Activated CD8-positive, alpha-beta memory T cell treated with anti-CD3 and anti-CD28 coated beads for 36 hours (primary cell): ENCODE measurements at regions not wholly inside any gene's neighbourhood (a gene's known extent, or its start where the extent isn't known, plus 50 kb on each side); places are given as distances from the start of the nearest gene placed in this dataset.
"Not testable (repeated sequence)": the region's sequence is repeated elsewhere in the genome, so short reads cannot be mapped to it uniquely, and the experiment has no call there.

Experiments used
- CTCF ChIA-PET: fragments of 350-600 bp; sonication (Branson Sonifier 250); formaldehyde crosslinking; loops from one replicate; lab custom pipeline; 2021; ENCODE audit warnings: antibody characterized with exemption; lab: Charles Lee
- POLR2A ChIA-PET: fragments of 350-600 bp; sonication (Branson Sonifier 250); formaldehyde crosslinking; loops from one replicate; lab custom pipeline; 2021; ENCODE audit warnings: antibody characterized with exemption; lab: Charles Lee

DNA sequence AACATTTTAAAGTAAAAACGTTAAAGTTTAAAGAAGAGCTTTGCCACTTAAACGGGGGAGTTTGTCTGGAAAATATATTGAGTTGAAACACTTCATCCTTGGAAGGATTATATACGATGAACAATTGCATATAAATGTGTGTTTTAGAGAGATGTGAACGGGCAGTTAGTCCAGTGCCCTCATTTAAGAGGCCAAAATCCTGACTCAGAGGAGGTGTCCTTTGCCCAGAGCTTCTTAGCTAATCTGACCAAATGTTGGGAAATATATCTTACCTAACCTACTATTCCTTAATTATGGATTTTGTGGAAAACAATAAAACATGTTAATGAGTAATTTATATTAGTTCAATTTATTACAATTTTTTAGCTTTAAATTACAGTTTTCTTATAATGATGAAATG, 327.2 kb upstream of the DIPK2B start:
- POLR2A ChIA-PET: no interaction called here
- CTCF ChIA-PET: no interaction called here

DNA sequence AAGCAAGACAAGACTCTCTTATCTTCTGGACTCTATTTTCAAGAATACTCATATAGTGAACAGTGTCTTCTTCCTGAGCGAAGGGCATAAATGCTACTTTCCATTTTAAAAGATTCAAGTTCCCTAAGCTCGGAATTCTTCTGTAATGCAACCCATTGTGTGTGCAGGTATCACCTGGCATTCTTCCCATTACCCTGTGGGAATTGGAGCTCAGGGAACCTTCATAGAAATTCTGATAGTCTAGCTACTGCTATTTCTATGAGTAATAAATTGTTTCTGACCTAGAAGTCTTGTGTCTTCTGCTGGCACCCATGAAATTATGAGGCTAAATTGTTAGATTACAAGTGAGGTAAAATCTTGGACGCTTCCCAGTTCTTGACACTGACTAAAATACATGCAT, 324.1 kb upstream of the DIPK2B start:
- CTCF ChIA-PET: no interaction called here

DNA sequence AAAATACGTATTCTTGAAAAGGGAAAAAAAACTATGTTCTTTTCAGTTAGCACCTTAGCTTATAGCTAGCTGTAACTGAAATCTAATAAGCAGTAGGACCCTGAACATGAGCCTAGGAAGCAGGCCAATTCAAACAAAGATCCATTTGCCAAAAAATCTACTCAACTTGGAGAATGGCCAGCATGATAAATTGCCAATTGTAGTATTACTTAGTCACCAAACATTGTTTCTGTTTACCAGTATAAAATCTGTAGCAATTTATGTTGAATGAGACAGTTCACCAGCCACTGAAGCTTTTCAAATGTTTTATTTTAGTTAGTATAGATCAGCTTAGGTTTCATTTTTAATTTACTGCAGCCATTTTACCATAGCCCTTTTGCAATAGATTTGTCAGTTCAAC, 323.6 kb upstream of the DIPK2B start:
- POLR2A ChIA-PET: no interaction called here
- CTCF ChIA-PET: no interaction called here

More for the DNA sequence above, 324.1 kb upstream of the DIPK2B start:
- POLR2A ChIA-PET: no interaction called here

DNA sequence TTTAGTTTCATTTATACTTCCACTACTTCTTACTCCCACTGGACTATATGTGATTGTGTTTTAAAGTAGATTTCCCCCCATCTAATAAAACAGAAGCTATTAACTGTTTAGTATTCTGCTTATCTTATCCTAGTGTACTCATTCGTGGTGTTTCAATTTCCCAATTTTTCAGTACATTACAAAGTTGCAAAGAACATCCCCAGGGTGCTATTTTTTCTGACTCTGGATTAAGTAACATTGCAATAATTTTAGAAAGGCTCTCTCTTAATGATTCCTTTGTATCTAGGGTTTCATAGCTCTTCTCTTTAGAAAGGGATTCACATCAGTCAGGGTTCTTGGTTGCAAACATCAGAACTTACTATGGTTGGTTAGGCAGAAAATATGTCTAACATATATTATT, 317.9 kb upstream of the DIPK2B start:
- CTCF ChIA-PET: no interaction called here
- POLR2A ChIA-PET: no interaction called here

- POLR2A ChIA-PET: no interaction called here
- CTCF ChIA-PET: no interaction called here
These were observed 316.7 kb upstream of the DIPK2B start for GRCh38 chrX:45517090-45517973.

- ChIA-PET POLR2A (no interaction called here), CTCF (interaction anchor here (0.6 to 1.0 kb wide), 2 partner anchors 24 to 893 kb away, joined by 3 read pairs; no protein-coding TSS in a partner anchor)
These were observed 314.9 kb upstream of the DIPK2B start for GRCh38 chrX:45515262-45516215.

- CTCF ChIA-PET: no interaction called here
- POLR2A ChIA-PET: no interaction called here
These were observed 312.4 kb upstream of the DIPK2B start for GRCh38 chrX:45513042-45513441.

DNA sequence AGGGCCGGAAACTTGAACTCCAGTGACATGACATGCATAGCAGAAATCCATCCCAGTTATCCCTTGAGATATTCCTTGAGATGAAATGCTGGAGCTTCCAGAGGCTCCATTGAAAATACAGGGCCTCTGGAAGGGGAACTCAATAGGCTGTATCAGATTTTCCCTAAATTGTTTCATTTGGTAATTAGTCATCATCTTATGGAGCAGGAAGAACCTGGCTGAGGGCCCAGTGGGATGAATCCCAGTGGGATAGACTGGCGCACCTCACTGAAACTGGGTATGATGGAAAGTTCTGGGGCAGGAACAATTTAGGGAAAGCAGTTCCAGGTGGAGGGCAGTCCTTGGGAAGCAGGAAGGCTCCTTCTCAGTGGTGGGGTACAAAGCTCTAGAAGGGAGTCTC, 307.8 kb upstream of the DIPK2B start:
- ChIA-PET POLR2A (no interaction called here), CTCF (no interaction called here)

DNA sequence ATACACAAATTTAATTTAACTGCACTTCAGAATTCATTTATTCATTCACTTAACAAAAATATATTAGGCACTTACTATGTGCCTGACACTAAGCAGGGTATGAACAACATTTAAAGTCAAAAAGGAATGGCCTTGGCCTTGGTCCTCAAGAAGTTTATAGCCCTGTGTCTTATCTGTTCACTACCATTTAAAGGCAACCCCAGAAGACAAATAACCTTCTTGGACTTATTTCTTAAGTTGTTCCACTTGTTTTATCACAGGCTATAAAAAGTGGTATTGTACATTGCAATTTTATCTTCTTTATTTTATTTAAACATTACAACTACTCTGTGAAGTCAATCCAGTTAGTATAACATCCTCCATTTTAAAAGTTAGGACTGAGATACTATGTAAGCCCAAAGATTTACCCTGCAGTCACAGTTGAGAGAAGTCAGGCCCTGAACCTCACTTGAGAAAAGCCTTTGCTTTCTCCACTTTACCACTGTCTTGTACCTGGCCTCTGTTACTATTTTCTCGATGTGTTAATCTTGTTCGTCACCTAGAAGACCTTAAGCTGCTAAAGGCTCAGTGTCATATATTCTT, 305.6 kb upstream of the DIPK2B start:
- CTCF ChIA-PET: no interaction called here
- POLR2A ChIA-PET: no interaction called here

- POLR2A ChIA-PET: no interaction called here
These were observed 304.5 kb upstream of the DIPK2B start for GRCh38 chrX:45505214-45505613.

DNA sequence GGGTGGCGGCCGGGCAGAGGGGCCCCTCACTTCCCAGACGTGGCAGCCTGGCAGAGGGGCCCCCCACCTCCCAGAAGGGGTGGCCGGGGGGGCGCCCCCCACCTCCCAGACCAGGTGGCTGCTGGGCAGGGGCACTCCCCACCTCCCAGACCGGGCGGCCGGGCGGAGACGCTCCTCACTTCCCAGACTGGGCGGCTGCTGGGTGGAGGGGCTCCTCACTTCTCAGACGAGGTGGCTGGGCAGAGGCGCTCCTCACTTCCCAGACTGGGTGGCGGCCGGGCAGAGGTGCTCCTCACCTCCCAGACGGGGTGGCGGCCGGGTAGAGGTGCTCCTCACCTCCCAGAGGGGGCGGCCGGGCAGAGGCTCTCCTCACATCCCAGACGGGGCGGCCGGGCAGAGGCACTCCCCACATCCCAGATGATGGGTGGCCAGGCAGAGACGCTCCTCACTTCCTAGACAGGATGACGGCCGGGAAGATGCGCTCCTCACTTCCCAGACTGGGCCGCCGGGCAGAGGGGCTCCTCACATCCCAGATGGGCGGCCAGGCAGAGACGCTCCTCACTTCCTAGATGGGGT, 303.2 kb upstream of the DIPK2B start:
- CTCF ChIA-PET, POLR2A ChIA-PET: not testable (repeated sequence)

More at GRCh38 chrX:45505214-45505613, 304.5 kb upstream of the DIPK2B start:
- CTCF ChIA-PET: no interaction called here

GRCh38 chrX:45502396-45502795, 301.7 kb upstream of the DIPK2B start:
- CTCF ChIA-PET: no interaction called here
- POLR2A ChIA-PET: no interaction called here

- POLR2A ChIA-PET: no interaction called here
- CTCF ChIA-PET: no interaction called here
These were observed 296.6 kb upstream of the DIPK2B start for GRCh38 chrX:45497290-45497689.

GRCh38 chrX:45485719-45486118, 285.0 kb upstream of the DIPK2B start:
- ChIA-PET CTCF (no interaction called here), POLR2A (no interaction called here)

- POLR2A ChIA-PET: no interaction called here
- CTCF ChIA-PET: no interaction called here
These were observed 279.3 kb upstream of the DIPK2B start for GRCh38 chrX:45479835-45480422.

DNA sequence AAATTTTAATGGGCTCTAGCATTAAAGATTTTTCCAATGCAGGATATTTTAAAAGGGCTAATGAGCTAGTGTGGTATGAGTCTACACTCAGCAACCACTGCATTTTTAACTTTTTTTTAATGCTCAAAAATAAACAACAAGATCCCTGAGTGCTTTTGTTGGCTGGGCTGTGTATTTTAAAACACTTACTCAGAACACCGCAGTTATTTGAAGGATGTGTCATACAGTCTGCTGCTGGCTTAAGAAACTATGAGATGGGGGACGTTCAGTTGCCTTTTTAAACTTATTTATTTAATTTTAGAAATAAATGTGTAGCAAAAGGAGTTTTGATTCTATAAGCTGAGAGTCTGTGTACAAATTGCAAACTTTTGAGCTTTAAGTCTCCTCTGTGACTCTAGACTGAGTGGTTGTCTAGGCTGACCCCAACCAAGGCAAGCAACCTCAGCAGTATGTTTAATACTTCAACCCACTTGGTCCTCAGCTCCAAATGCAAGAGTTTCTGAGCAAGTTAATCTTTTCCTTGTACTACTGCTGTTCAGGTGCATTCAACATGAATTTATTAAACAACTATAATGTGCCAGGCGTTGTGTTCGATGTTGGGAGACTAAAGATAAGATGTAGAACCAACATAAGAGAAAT, 278.6 kb upstream of the DIPK2B start:
- CTCF ChIA-PET: no interaction called here
- POLR2A ChIA-PET: no interaction called here

GRCh38 chrX:45472968-45473367, 272.3 kb upstream of the DIPK2B start:
- ChIA-PET CTCF (no interaction called here), POLR2A (no interaction called here)

GRCh38 chrX:45467537-45467936, 266.9 kb upstream of the DIPK2B start:
- CTCF ChIA-PET: not testable (repeated sequence)

DNA sequence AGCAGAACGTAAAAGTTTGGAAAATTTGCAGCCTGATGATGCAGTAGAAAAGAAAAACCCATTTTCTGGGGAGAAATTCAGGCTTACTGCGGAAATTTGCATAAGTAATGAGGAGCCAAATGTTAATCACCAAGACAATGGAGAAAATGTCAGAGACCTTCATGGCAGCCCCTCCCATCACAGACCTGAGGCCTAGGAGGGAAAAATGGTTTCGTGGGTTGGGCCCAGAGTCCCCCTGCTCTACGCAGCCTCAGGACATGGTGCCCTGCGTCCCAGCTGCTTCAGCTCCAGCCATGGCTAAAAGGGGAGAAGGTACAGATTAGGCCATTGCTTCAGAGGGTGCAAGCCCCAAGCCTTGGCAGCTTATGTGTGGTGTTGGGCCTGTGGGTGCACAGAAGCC, 255.1 kb upstream of the DIPK2B start:
- CTCF ChIA-PET, POLR2A ChIA-PET: not testable (repeated sequence)

More at GRCh38 chrX:45467537-45467936, 266.9 kb upstream of the DIPK2B start:
- POLR2A ChIA-PET: not testable (repeated sequence)
